ENCODE measurements at regions not wholly inside any gene's neighbourhood (a gene's known extent, or its start where the extent isn't known, plus 50 kb on each side); places are given as distances from the start of the nearest gene placed in this dataset.

- Histone ChIP-seq H3K9me3 (no peaks in the 10 kb centered on the region), H3K27me3 (no peaks in the 10 kb centered on the region), H3K4me3 (no peak overlapping the region), H3K27ac (no peak overlapping the region), H3K36me3 (no peaks in the 10 kb centered on the region), H3K4me1 (no peaks in the 10 kb centered on the region)
- ATAC-seq (no peak), DNase-seq (no peak), FAIRE-seq (no peak)
- intact Hi-C loops (cut with DNase I), result no loop called here
- no peak for TF ChIP-seq CTCF (IDR thresholded peaks at IDR 0.05)
Observed at GRCh38 chr3:151989621-151990020, 116.2 kb downstream of the SUCNR1 start.

GRCh38 chr3:151990696-151991376 is 117.4 kb downstream of the SUCNR1 start:
- H3K27ac ChIP-seq, result no peak overlapping the region
- no peaks in the 10 kb centered on the region for H3K9me3 ChIP-seq
- no peak overlapping the region for H3K4me3 ChIP-seq
- intact Hi-C loops (cut with DNase I), result no loop called here
- no peak for DNase-seq
- WGBS, 2 donors, result 44 to 49% methylated on average over 2 of the region's 2 CpGs
- no peaks in the 10 kb centered on the region for H3K27me3 ChIP-seq
- ATAC-seq, result no peak
- H3K36me3 ChIP-seq, result no peaks in the 10 kb centered on the region
- no peaks in the 10 kb centered on the region for H3K4me1 ChIP-seq
- no peak for FAIRE-seq
- no peak for TF ChIP-seq CTCF (IDR thresholded peaks at IDR 0.05)

GRCh38 chr3:151992326-151993041 is 119.0 kb downstream of the SUCNR1 start:
- no peaks in the 10 kb centered on the region for H3K9me3 ChIP-seq
- H3K36me3 ChIP-seq, result no peaks in the 10 kb centered on the region
- DNase-seq (no peak), FAIRE-seq (no peak), ATAC-seq (no peak)
- no peaks in the 10 kb centered on the region for H3K4me1 ChIP-seq
- no peak overlapping the region for H3K27ac ChIP-seq
- H3K27me3 ChIP-seq, result no peaks in the 10 kb centered on the region
- TF ChIP-seq CTCF (IDR thresholded peaks at IDR 0.05), result no peak
- 76 to 86% methylated on average over 4 of the region's 4 CpGs for WGBS, 2 donors
- no peak overlapping the region for H3K4me3 ChIP-seq
- intact Hi-C loops (cut with DNase I), result no loop called here

- Histone ChIP-seq H3K27me3 (no peaks in the 10 kb centered on the region), H3K4me3 (no peak overlapping the region), H3K9me3 (no peaks in the 10 kb centered on the region), H3K27ac (no peak overlapping the region), H3K36me3 (no peaks in the 10 kb centered on the region), H3K4me1 (no peaks in the 10 kb centered on the region)
- intact Hi-C loops (cut with DNase I), result no loop called here
- no peak for TF ChIP-seq CTCF (IDR thresholded peaks at IDR 0.05)
- FAIRE-seq, result no peak
- no peak for DNase-seq
- 85 to 93% methylated on average over 1 of the region's 1 CpG for WGBS, 2 donors
- ATAC-seq, result no peak
Observed at GRCh38 chr3:151995091-151995490, 121.6 kb downstream of the SUCNR1 start.

GRCh38 chr3:151998744-151999143 is 125.3 kb downstream of the SUCNR1 start:
- no peak for TF ChIP-seq CTCF (IDR thresholded peaks at IDR 0.05)
- Histone ChIP-seq H3K36me3 (no peaks in the 10 kb centered on the region), H3K27me3 (peaks cover 0 to 3% (median 0%) of the 10 kb centered on the region in 4 donors), H3K4me1 (no peaks in the 10 kb centered on the region), H3K27ac (no peak overlapping the region), H3K9me3 (no peaks in the 10 kb centered on the region), H3K4me3 (no peak overlapping the region)
- intact Hi-C loops (cut with DNase I), result no loop called here
- DNase-seq (no peak), FAIRE-seq (no peak), ATAC-seq (no peak)
- WGBS, 2 donors, result 82 to 97% methylated on average over 2 of the region's 2 CpGs
